GM18868 (cell line): ENCODE measurements at regions not wholly inside any gene's neighbourhood (a gene's known extent, or its start where the extent isn't known, plus 50 kb on each side); places are given as distances from the start of the nearest gene placed in this dataset.
A peak's percentile ranks its signal among the peaks of the same experiment; 100 is the strongest.
"Not testable (repeated sequence)": the region's sequence is repeated elsewhere in the genome, so short reads cannot be mapped to it uniquely, and the experiment has no call there.

Experiments
- ATAC-seq: cut with Tn5 transposase; IDR thresholded peaks from one replicate; pipeline ENCODE4 v1.9.1; 2021; ENCODE audit warnings: mild to moderate bottlenecking, moderate library complexity; ENCODE audit not compliant: unreplicated experiment

DNA sequence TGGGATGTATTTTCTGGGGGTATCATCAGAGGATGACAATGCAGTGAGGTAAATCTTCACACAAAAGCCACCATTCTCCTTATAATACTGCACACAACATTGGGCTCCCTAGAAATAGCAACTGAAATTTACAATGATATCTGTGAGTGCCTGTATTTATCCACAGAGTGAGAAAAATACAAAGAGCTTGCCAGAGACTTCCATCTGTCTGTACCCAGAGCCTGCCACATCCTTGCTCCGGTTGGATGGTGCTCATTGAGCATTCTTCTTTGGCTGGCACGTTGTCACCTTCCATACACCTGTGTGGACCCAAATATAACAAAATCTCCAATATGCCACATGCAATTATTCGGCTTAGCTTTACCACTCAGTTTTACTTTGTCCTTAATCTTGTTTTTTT is 189.5 kb upstream of the UFM1 start:
- ATAC-seq = no peak

DNA sequence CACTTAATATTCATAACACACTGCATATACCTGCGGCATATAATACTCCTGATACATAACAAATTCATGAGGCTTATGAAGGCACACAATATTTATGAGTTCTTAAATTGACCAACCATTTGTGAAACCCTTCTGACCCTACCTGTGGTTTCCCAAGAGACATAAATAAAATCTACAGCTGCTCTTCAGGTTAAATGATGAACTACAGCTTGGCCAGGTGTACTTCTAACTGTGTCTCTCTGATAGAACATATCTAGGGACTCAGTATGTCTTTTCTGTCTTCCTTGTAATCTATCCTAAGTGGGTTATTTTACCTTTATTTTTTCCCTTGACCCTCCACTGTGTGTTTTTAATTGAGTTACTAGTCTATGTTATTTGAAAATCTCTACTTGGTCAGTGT is 189.9 kb upstream of the UFM1 start:
- ATAC-seq = no peak

DNA sequence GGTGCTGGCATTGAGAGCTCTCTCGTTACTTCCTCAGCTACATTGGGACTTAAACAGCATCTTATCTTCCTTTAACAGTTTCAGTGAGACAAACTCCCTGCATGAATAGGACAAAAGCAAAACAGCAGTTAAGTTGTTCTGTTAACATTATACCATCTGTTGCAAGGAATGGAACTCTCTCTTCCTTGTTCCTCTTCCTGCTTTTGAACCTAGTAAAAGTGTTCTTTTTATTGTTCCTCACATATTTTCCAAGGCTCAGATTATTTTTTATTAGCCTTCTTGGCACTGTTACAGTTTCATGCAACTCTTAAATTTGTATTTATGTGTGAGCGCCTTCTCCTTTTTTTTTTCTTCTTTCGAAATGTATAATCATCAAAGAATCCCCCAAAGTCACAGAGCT is 202.6 kb upstream of the UFM1 start:
- ATAC-seq = no peak

DNA sequence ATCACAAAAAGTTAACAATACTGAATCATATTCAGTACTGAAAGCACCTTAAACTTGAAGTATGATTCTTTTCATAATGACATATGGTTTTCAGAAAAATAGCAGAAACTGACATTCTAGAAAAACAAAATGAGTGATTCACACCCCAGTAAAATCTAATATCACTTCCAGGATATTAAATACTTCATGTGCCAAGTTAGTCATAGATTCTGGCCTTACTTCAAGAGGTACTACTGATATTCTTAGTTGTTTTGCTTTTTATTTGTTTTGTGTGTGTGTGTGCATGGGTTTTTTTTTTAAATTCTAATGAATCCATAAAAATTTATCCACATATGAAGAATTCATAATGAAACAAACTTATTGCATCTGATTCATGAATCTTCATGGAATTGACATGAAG is 207.9 kb upstream of the UFM1 start:
- no peak for ATAC-seq

DNA sequence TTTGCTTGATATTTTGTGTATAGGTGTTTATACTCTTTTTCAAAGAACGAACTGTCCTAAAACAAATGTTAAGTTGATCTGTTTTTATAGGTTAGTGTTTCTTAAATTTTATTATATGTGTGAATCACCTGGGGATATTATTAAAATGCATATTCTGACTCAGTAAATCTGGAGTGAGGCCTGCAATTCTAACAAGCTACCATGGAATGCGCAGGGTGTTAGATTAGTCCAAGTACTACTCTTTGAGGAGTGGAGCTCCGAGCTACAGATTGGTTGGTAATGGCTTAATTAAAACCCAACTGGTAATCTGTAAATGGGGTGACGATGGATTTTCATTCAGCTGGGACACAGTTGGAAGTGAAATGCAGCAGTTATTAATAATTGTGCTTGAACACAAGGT is 214.1 kb upstream of the UFM1 start:
- ATAC-seq = no peak

DNA sequence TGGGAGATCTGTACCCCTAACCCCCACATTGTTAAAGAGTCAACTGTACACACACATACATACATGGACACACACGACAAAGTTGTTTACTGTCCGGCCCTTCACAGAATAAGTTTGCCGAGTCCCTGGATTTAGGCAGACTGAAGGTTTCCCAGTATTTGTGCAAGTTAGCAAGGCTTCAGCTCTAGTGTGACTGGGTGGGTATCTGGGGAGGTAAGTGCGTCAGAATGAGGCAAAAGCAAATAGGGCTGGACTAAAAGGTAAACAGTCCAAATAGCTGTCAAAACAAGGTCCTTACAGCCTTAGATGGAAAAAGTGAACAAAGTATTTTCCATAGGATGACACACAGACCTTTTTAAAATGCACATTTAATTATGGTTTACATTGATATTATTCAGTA is 228.4 kb upstream of the UFM1 start:
- no peak for ATAC-seq

DNA sequence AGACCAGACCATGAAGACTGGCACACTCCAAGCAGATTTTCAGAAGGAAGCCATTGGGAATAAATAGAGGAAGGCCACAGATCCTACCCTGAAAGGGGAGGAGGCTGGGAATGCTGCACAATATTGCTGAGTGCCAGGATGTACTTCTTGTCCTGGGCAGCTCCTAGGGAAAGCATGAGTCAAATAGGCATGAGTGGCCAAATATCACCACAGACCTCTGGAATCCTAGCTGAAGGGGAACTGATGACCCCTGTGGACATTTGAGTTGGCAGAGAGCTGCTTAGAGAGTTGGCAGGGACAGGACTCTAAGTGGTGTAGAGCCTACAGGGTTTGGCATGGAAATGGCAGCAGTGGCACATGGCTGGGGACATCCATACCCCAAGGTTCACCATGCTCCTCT is 234.3 kb upstream of the TRPC4 start:
- no peak for ATAC-seq

DNA sequence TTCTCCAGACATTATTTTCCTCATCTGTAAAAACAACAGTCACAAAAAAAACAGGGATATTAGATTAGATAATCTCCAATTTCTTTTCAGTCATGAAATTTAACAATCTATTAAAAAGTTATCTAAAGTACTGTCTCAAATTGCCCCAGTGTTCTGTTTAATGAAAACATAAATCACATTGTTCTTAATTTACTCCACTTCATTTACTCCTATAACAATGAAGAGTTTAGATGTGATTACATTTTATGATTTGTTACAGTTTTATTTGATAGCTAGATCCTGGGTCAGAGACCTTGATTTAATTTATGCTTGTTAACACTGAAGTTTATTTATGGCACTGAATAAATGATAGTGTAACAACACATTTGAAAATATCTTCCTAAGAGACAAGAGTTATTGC is 230.2 kb upstream of the TRPC4 start:
- no peak for ATAC-seq

DNA sequence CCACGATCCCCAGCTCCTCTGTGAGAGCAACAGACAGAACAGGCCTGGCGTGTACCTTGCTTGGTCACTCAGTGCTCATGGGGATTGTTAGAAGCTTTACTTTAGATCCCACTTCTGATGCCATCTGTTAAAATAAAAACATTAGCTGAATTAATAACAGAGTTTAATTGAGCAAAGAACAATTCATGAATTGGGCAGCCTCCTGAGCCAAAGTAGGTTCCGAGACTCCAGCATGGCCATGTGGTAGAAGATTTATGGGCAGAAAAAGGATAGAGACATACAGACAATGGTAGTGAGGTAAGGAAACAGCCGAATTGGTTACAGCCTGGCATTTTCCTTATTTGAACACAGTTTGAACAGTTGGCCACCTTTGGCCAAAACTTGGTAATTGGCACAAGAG is 223.9 kb upstream of the TRPC4 start:
- no peak for ATAC-seq

DNA sequence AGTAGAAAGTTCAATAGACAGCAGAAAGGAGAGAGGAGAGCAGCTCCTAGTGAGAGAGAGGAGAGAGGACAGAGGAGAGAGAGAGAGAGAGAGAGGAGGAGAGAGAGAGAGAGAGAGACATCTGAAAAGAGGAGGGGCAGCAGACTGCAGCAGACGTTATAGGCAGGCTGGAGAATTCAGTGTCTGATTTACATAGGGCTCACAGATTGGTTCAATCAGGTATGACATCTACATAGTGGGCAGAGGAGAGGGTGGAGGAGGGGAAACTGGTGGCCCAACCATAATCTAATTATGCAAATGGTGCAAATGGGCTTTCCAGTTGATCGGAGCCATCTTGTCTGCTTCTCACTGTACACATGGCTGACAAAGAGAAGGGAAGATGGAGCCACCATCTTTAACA is 221.3 kb upstream of the TRPC4 start:
- no peak for ATAC-seq

DNA sequence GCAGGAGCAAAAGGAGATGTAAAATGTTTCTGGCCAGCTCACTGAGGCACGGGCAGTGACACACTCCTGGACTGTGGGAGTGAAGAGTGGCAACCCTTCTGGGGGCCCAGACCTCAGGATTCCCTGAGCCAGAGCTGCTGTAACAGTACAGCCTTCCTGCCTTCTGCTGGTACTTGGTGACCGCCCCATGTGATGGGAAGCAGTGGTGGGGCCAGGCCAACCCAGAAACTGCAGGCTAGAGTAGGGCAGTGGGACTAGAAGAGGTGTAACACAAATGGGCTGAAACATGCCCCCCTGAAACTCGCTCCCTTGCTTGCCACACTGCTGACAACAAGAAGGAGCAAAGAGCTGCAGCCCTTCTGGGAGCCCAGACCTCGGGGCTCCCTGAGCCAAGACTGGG is 217.1 kb upstream of the TRPC4 start:
- ATAC-seq = no peak

DNA sequence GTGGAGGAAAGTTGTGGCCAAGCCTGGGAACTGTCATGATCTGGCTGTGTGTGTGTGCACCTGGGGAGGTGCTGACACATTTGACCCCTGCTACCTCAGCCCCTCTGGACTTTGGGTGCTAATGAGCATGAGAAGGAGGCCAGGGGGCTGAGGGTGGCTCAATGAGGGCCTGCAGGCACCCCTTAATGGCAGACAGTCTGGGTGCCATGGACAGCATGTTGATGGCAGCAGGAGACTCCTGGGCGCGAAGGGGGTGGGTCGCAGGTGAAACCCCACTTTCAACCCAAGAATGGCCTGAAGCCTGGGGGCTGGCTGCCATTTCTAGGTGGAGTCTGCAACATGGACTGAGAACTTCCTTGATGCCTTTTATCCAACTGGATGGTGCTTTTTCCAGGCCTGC is 216.4 kb upstream of the TRPC4 start:
- no peak for ATAC-seq

DNA sequence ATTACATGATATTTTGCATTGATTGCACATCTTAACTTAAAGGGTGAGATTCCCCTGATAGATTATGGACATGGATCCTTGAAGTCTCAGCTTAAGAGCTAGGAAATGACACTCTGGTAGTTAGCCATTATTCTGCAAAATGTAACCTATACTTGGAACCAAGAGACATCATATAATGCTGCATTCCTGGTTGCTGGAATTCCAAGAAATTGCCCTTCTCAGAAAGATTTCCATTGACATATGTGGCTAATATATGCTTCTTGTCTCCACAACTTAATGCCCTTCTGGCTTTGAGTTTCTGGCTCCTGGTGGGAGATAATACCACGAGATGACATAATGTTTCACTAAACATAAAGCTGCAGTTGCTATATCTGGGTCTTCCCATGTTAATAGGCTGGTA is 204.4 kb upstream of the TRPC4 start:
- no peak for ATAC-seq

DNA sequence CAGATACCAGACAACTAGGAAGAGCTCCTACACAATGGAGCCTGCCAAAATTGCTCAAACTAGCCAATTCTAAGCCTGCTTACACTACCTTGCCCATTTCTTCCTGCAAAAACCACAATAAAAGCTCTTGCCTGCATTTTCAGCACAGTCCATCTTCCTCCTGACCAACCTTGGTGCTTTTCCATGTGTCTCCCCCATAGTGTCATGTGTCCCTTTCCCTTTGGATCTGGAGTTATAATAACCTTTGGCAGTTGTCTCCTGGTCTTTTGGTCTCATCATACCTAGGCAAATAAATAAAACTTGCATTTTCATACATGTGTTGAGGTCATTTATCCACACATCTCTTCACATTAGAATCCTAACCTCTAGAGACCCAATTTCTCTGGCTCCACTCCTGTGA is 203.1 kb upstream of the TRPC4 start:
- ATAC-seq = no peak

DNA sequence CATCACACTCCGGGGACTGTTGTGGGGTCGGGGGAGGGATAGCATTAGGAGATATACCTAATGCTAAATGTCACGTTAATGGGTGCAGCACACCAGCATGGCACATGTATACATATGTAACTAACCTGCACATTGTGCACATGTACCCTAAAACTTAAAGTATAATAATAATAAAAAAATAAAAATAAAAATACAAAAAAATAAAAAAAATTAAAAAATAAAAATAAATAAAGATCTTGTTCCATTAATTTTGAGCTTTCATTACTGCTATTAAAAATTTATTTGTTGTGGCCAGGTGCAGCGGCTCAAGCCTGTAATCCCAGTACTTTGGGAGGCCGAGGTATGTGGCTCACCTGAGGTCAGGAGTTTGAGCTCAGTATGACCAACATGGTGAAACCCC is 201.8 kb upstream of the TRPC4 start:
- not testable (repeated sequence) for ATAC-seq

DNA sequence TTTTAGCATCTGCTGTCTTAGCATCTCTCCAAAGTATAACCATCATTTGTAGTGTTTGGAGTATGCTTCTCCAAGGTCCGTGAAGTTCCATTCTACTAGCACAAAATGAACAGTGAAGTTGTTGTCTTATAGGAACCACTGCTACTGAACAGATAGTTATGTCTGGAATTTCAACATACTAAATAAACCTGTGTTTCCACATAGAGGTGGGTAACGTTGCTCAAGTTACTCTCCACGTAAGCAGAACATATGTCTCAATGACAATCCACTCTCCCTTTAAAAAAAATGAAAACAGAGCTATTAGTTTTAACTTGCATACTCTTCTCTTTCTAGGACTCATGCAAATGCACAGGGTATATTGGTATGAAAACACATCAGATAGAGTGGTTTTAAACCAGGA is 184.3 kb upstream of the TRPC4 start:
- no peak for ATAC-seq

DNA sequence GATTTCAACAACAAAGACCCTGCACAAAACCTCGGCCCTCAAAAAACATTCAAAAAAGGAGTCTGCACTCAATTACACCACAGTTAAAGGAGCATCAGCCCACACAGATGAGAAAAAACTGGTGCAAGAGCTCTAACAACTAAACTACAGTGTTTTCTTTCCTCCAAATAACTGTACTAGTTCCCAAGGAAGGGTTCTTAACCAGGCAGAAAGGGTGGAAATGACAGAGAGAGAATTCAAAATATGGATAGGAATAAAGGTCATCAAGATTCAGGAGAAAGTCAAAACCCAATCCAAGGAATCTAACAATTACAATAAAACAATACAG is 176.4 kb upstream of the TRPC4 start:
- no peak for ATAC-seq

DNA sequence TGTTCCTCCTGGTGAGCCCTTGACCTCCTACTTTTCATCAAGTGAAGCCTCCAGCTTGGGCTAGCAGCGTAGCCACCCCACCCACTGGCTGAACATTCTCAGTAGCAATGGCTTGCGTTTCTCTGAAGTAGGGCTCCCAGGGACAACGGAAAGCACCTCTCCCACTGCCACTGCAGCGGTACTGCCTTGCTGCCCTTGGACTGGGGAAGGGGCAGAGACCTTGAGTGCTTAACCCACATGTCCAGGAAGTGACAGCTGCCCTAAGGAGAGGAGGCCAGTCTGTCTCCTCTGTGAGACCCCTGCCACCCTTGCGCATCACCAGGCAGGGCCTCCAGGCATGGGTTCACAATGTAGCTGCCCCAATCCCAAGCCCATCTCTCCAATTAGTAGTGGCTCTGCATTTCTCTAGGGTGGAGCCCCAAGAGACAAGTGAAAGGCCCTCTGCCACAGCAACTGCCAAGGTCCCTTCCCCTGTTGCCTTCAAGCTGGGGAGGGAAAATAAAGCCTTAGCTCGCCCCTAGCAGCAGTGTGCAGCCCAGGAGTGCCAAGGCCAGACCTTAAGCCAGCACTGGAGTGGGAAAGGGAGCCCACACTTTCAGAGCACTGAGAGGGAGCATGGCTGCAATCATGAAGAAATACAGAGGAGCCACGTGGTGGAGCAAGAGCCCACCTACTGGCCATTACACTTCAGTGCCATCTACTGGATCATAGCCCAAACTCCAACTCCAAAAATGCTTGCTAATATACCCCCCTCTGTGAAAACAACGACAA is 175.9 kb upstream of the TRPC4 start:
- ATAC-seq = peak; percentile 96

DNA sequence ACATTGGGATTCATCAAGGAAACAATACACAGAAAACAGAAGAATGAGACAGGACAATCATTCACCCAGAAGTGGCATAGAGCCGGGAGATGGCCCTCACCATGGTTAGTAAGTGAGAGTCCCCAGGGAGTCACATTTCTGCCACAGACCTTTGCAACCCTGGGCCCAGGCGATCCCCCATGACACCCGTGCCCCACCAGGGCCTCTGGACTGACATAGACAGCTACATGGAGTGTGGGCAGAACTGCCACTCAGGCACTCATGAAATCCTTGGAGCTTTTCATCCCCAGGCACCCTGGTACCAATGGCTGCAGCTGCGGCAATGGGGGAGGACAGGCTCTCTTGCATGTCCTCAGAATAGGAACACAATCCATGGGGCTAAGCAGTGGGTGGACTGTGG is 174.5 kb upstream of the TRPC4 start:
- ATAC-seq = no peak

DNA sequence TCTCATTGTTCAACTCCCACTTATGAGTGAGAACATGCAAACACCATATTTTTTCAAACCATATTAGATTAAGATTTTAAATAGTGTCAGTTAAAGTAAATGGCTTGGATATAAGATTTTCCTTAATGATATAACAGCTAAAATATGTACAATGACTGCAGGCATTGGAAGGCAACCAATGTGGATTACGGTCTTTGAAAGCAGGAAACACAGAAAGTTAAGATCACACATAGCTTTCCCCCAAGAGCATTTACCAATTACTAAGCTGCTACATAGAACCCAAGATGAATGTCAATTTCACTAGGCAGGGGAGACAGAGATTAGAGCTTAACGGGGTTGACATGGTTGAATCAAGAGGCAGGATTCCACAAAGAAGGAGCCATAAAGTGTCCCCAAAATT is 173.2 kb upstream of the TRPC4 start:
- no peak for ATAC-seq

DNA sequence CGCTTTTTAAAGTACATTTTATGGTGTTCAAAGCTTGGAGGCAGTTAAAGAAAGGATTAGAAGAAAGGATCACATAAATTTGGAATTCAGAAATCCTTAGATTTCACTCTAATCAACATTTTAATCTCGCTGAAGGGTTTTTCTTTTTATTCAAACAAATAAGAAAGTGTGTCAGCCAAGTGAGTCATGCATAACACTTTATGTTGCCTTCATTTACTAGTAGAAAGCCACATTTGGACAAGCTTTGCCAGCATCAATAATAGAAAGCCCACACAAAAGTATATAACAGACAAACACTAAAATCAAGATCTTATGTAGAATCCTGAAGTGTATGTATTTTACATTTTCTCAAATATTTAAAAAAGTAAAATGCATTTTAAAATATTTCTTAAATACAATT is 154.9 kb upstream of the TRPC4 start:
- ATAC-seq = no peak

DNA sequence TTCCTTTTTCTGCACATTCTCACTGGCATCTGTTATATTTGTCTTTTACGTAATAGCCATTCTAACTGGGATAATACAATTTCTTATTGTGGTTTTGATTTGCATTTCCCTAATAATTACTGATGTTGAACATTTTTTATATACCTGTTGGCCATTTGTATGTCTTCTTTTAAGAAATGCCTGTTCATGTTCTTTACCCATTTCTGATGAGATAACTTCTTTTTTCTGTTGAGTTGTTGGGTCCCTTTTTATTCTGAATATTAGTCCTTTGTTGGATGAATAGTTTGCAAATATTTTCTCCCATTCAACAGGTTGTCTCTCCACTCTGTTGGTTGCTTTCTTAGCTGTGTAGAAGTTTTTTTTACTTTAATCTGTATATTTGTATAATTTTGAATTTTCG is 147.7 kb upstream of the TRPC4 start:
- no peak for ATAC-seq

DNA sequence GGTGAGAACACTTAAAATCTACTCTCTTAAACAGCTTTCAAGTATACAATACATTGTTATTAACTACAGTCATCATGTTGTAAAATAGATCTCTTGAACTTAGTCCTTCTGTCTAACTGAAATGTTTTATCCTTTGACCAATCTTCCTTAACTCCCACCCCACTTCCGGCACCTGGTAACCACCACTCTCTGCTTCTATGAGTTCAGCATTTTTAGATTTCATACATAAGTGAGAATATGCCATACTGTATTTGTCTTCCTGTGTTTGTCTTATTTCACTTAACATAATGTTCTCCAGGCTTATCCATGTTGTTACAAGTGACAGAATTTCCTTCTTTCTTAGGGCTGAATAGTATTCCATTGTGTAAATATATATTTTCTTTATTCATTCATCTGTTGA is 144.1 kb upstream of the TRPC4 start:
- ATAC-seq = no peak

DNA sequence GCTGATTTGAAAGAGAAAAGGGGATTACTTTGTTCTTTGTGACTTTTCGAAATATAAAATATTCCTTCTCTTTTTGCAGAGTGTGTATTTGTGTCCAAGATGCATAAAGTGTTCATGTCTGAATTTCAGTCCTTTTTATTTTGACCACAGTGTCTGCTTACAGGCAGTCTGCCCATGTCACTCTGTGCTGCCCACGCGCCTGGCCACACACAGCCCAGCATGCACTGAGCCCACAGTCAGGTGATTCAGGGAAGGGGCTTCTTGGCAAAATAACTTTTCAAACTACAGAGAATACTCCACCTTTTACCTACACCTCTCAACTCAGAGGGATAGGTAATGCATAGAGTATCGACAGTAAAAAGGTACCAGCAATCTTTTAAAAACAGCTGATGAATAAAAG is 142.5 kb upstream of the TRPC4 start:
- ATAC-seq = no peak
